ENCODE measurements at regions not wholly inside any gene's neighbourhood (a gene's known extent, or its start where the extent isn't known, plus 50 kb on each side); places are given as distances from the start of the nearest gene placed in this dataset.

GRCh38 chr4:35541146-35541887 lies 703.0 kb downstream of the ARAP2 start (continued):
- TF ChIP-seq CTCF (IDR thresholded peaks at IDR 0.05; ENCODE audit: control extremely low read depth in 1 of 3, insufficient read depth in 1 of 3, low read depth in 1 of 3, low read length in 3 of 3), result no peak
- TF ChIP-seq NANOG (IDR thresholded peaks at IDR 0.05; ENCODE audit: insufficient read depth, low read depth, low read length, poor library complexity, severe bottlenecking), result no peak
- TF ChIP-seq CHD7 (IDR thresholded peaks at IDR 0.05; ENCODE audit: insufficient replicate concordance, low read length), result no peak
- TF ChIP-seq BCL11A (IDR thresholded peaks at IDR 0.05; ENCODE audit: low read depth in 2 of 2, low read length in 2 of 2), result no peak
